Transverse colon (tissue), 3 donors: ENCODE measurements at regions not wholly inside any gene's neighbourhood (a gene's known extent, or its start where the extent isn't known, plus 50 kb on each side); places are given as distances from the start of the nearest gene placed in this dataset.

Experiments used
- POLR2A ChIP-seq: fragments of 450-650 bp; IDR thresholded peaks from one replicate; pipeline ENCODE4 v1.6.1; 2016; ENCODE audit warnings: antibody characterized with exemption, mild to moderate bottlenecking, moderate library complexity
- TF ChIP-seq, protein P1 (sequence below), 5 experiments: fragments of 200-600 bp in 3 of 5; fragments of 450-650 bp in 2 of 5; sonication (generic) in 3 of 5; IDR thresholded peaks; 1 replicate in 2 of 5; 2 replicates in 3 of 5; pipeline ENCODE4 v1.5.1; 2016 to 2017; ENCODE audit warnings: antibody characterized with exemption in 5 of 5, inconsistent platforms in 3 of 5, mild to moderate bottlenecking in 2 of 5, moderate library complexity in 1 of 5

- no peak for TF ChIP-seq POLR2A
- TF ChIP-seq, protein P1, sequence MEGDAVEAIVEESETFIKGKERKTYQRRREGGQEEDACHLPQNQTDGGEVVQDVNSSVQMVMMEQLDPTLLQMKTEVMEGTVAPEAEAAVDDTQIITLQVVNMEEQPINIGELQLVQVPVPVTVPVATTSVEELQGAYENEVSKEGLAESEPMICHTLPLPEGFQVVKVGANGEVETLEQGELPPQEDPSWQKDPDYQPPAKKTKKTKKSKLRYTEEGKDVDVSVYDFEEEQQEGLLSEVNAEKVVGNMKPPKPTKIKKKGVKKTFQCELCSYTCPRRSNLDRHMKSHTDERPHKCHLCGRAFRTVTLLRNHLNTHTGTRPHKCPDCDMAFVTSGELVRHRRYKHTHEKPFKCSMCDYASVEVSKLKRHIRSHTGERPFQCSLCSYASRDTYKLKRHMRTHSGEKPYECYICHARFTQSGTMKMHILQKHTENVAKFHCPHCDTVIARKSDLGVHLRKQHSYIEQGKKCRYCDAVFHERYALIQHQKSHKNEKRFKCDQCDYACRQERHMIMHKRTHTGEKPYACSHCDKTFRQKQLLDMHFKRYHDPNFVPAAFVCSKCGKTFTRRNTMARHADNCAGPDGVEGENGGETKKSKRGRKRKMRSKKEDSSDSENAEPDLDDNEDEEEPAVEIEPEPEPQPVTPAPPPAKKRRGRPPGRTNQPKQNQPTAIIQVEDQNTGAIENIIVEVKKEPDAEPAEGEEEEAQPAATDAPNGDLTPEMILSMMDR (IDR thresholded peaks at IDR 0.05): no peak
These were observed 70.2 kb upstream of the SLC27A6 start for GRCh38 chr5:128895122-128895521.
